ENCODE measurements at regions not wholly inside any gene's neighbourhood (a gene's known extent, or its start where the extent isn't known, plus 50 kb on each side); places are given as distances from the start of the nearest gene placed in this dataset.

DNA sequence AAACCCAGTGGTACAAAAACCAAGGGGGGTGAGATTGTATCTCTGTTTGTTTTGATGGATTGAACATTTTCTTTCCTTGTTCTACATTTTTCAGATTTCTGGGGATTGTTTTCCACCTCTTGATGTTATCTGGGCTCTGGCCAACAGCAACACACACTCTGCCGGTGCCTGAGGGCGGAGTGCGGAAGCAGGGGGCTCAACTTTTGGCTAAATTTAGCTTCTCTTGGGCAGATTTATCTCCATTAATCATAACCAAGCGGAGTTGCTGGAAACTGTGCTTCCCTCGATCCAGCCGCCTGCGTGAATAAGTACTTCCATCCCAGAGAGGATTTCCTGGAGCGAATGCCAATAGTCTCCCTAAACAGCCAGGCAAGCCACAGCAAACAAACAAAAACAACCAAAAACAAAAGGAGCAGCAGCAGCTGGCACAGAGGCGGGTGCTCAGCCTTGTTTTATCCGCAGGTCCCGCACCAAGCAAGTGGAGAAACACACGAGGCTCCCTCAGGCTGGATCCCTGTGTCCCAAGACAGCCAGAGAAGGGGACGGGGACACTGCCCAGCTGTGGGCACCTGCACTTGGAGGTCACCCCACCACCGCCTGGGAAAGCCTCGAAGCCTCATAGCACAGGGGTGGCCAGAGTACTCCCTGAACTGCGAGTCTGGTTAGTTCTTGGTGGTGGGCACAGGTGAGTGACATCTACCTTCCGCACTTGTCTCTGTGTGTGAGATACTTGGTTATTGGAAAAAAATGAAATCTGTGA, 143.4 kb downstream of the NDUFA10 start:
- H3K4me3 ChIP-seq (ENCODE audit: low read depth, low read length), result no peak overlapping the region
- in situ Hi-C loops (cut with HindIII; ENCODE audit: low sequenced_read_pairs), result no loop called here
- TF ChIP-seq, protein P1, sequence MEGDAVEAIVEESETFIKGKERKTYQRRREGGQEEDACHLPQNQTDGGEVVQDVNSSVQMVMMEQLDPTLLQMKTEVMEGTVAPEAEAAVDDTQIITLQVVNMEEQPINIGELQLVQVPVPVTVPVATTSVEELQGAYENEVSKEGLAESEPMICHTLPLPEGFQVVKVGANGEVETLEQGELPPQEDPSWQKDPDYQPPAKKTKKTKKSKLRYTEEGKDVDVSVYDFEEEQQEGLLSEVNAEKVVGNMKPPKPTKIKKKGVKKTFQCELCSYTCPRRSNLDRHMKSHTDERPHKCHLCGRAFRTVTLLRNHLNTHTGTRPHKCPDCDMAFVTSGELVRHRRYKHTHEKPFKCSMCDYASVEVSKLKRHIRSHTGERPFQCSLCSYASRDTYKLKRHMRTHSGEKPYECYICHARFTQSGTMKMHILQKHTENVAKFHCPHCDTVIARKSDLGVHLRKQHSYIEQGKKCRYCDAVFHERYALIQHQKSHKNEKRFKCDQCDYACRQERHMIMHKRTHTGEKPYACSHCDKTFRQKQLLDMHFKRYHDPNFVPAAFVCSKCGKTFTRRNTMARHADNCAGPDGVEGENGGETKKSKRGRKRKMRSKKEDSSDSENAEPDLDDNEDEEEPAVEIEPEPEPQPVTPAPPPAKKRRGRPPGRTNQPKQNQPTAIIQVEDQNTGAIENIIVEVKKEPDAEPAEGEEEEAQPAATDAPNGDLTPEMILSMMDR (IDR thresholded peaks at IDR 0.05; ENCODE audit: low read depth, low read length, missing control alignments), result no peak
- no peak for DNase-seq (ENCODE audit: low read depth)

DNA sequence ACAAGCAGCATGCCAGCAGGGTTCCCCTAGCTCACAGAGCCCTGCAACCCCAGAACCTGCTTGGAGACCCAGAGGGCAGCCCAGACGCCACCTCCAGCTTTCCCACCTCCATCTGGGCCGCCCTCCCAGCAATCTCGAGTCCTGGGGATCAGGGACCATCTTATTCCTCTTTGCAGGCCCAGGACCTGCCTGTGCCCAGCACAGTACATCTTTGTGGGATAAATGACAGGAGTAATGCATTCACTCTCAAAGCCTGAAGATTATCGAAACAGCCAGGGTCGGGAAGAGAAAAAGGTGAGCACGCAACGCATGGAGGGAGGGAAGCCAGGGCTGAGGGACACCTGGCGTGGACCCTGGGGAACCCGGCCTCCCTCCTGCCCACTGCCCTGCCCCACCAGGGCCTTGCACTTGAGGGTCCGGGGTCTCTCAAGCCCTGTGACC, 144.1 kb downstream of the NDUFA10 start:
- in situ Hi-C loops (cut with HindIII; ENCODE audit: low sequenced_read_pairs), result no loop called here
- no peak overlapping the region for H3K4me3 ChIP-seq (ENCODE audit: low read depth, low read length)
- TF ChIP-seq, protein P1 (IDR thresholded peaks at IDR 0.05; ENCODE audit: low read depth, low read length, missing control alignments), result no peak
- DNase-seq (ENCODE audit: low read depth), result no peak

DNA sequence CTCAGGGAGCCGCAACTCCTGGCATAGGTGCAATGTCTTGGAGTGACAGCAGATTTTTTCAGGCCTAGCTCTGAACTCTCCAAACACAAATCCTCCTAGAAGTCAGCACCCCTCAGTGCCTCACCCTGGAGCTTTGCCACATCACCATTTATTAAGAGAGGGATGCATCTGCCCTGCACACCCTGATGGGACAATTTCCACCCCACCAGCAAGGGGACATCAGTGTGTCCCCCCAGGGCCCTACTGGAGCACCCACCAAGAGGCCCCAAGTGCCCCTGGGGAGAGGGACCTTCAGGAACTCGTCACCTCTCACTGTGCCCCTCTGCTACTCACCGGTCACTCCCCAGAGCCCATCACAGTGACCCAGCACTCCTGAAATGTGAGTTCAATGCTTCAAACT, 144.7 kb downstream of the NDUFA10 start:
- TF ChIP-seq, protein P1 (IDR thresholded peaks at IDR 0.05; ENCODE audit: low read depth, low read length, missing control alignments), result no peak
- in situ Hi-C loops (cut with HindIII; ENCODE audit: low sequenced_read_pairs), result no loop called here
- DNase-seq (ENCODE audit: low read depth), result no peak
- no peak overlapping the region for H3K4me3 ChIP-seq (ENCODE audit: low read depth, low read length)

DNA sequence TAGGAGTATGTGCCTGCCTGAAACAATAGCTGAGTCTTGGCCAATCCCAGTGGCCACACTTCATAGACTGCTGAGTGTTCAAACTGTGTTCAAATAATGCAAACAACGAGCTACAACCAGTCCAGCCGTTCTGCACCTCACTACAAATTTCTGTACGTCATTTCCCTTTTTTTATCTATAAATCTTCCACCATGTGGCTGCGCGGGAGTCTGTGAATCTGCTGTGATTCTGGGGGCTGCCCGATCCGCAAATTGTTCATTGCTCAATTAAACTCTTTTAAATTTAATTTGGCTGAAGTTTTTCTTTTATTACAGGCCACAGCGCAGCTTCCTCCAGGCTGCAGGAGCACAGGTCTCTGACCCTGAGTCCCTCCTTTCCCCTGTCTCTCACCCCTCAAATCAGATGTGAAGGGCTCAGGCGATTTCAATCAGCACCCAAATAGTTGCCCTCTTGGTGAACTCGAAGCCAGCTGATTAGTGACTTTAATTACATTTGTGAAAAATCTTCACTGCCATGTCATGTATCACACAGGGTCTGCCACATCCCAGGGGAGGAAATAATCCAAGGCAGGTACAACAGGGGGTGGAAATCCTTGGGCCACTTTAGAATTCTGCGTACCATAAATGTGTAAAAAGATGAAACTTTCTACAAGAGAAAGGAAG, 145.6 kb downstream of the NDUFA10 start:
- in situ Hi-C loops (cut with HindIII; ENCODE audit: low sequenced_read_pairs), result no loop called here
- H3K4me3 ChIP-seq (ENCODE audit: low read depth, low read length), result no peak overlapping the region
- DNase-seq (ENCODE audit: low read depth), result no peak

DNA sequence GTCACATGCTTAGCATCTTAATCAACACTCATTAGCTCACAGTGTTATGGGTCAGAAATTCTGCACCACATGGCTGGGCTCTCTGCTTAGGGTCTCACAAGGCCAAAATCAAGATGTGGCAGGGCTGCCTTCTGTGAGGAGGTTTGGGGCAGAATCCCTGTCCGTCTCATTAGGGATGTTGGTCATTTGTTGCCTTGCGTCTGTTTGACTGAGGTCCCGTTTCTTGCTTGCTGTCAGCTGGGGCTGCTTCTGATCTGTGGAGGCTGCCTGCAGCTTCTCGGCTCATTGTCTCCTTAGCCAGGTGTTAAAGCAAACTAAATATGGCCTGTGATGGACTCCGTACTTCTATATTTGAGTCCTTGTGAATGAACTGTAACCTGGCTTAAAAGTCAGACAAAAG, 146.5 kb downstream of the NDUFA10 start:
- TF ChIP-seq, protein P1 (IDR thresholded peaks at IDR 0.05; ENCODE audit: low read depth, low read length, missing control alignments), result no peak
- H3K4me3 ChIP-seq (ENCODE audit: low read depth, low read length), result no peak overlapping the region
- no peak for DNase-seq (ENCODE audit: low read depth)
- in situ Hi-C loops (cut with HindIII; ENCODE audit: low sequenced_read_pairs), result no loop called here

More for the DNA sequence above, 145.6 kb downstream of the NDUFA10 start:
- TF ChIP-seq, protein P1 (IDR thresholded peaks at IDR 0.05; ENCODE audit: low read depth, low read length, missing control alignments), result no peak

DNA sequence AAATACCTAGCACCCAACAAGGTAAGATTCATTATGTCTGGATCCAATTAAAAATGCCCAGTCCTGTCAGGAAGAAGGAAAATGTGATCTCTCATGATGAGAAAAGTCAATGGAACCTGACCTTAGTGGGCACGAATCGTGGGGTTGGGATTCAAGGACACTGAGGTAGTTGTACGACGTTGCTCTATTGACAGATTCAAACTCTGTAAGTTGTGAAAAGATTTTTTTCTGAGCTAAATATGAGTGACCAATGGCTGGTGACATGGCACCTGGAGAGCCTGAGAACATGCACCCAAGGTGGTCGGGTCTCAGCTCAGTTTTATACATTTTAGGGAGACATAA, 148.2 kb downstream of the NDUFA10 start:
- in situ Hi-C loops (cut with HindIII; ENCODE audit: low sequenced_read_pairs), result no loop called here
- TF ChIP-seq, protein P1 (IDR thresholded peaks at IDR 0.05; ENCODE audit: low read depth, low read length, missing control alignments), result no peak
- no peak for DNase-seq (ENCODE audit: low read depth)
- no peak overlapping the region for H3K4me3 ChIP-seq (ENCODE audit: low read depth, low read length)
